Thyroid gland (tissue), 4 donors: ENCODE measurements at regions not wholly inside any gene's neighbourhood (a gene's known extent, or its start where the extent isn't known, plus 50 kb on each side); places are given as distances from the start of the nearest gene placed in this dataset.

Source experiments
- CTCF ChIP-seq, 6 experiments: fragments of 200-600 bp in 3 of 6; fragments of 450-650 bp in 3 of 6; sonication (generic) in 3 of 6; IDR thresholded peaks; one replicate each; pipeline ENCODE4 v1.5.1; 2016 to 2019; ENCODE audit warnings: antibody characterized with exemption in 6 of 6, mild to moderate bottlenecking in 2 of 6, inconsistent platforms in 1 of 6, moderate library complexity in 1 of 6
- POLR2A ChIP-seq, 2 donors: fragments of 450-650 bp; IDR thresholded peaks; one replicate each; pipeline ENCODE4 v1.6.1; 2017; ENCODE audit warnings: antibody characterized with exemption in 2 of 2, mild to moderate bottlenecking in 2 of 2, moderate library complexity in 1 of 2

GRCh38 chr7:17622451-17622850 is 317.8 kb downstream of the SNX13 start:
- TF ChIP-seq CTCF (IDR thresholded peaks at IDR 0.05) (no peak), POLR2A (IDR thresholded peaks at IDR 0.05) (no peak)
